K562 (cell line): ENCODE measurements at regions not wholly inside any gene's neighbourhood (a gene's known extent, or its start where the extent isn't known, plus 50 kb on each side); places are given as distances from the start of the nearest gene placed in this dataset.
A peak's percentile ranks its signal among the peaks of the same experiment; 100 is the strongest.

Experiments
- CTCF ChIP-seq, 3 experiments: IDR thresholded peaks in 2 of 3; conservative IDR thresholded peaks in 1 of 3; 2 replicates each; pipeline ENCODE4 v1.5.1; 2011 to 2012; ENCODE audit warnings: low read length in 3 of 3, mild to moderate bottlenecking in 3 of 3, control low read depth in 2 of 3, improper control_type of control experiment in 1 of 3, inconsistent platforms in 1 of 3, low read depth in 1 of 3, mixed read lengths in 1 of 3, moderate library complexity in 1 of 3; ENCODE audit not compliant: insufficient read depth in 2 of 3
- ESRRA ChIP-seq: fragments of 450-650 bp; IDR thresholded peaks from 2 replicates; pipeline ENCODE4 v1.6.1; 2014; ENCODE audit warnings: low read depth, mild to moderate bottlenecking, moderate library complexity, borderline replicate concordance
- EZH2 ChIP-seq: IDR thresholded peaks from 2 replicates; pipeline ENCODE4 v1.6.1; 2012; ENCODE audit warnings: low read depth, mild to moderate bottlenecking, inconsistent platforms, low read length, borderline replicate concordance
- GABPA ChIP-seq: fragments of 200-800 bp; sonication (Bioruptor generic); conservative IDR thresholded peaks from 2 replicates; pipeline ENCODE4 v1.6.1; 2016; ENCODE audit warnings: low read depth, missing genetic modification characterization, missing compliant biosample characterization
- NR0B1 ChIP-seq: fragments of 450-650 bp; IDR thresholded peaks from one replicate; pipeline ENCODE4 v1.6.1; 2018; ENCODE audit warnings: mild to moderate bottlenecking, moderate library complexity; ENCODE audit not compliant: partially characterized antibody
- POLR2AphosphoS2 ChIP-seq: IDR thresholded peaks from 2 replicates; pipeline ENCODE4 v1.6.1; 2012; ENCODE audit warnings: low read length, improper control_type of control experiment
- RAD21 ChIP-seq, 2 experiments: fragments of 250-450 bp in 1 of 2; fragments of 450-650 bp in 1 of 2; sonication (Bioruptor Pico) in 1 of 2; formaldehyde crosslinking in 1 of 2; IDR thresholded peaks in 1 of 2; conservative IDR thresholded peaks in 1 of 2; 2 replicates each; pipeline versions ENCODE4 v1.4.0 to v1.8.0; 2020 to 2022; ENCODE audit warnings: mild to moderate bottlenecking in 2 of 2, moderate library complexity in 1 of 2
- RBFOX2 ChIP-seq: fragments of 200-400 bp; formaldehyde crosslinking; IDR thresholded peaks from 2 replicates; pipeline ENCODE4 v1.6.1; 2017; ENCODE audit warnings: low read depth, mild to moderate bottlenecking, low read length, moderate library complexity
- RBM34 ChIP-seq: fragments of 200-400 bp; formaldehyde crosslinking; IDR thresholded peaks from 2 replicates; pipeline ENCODE4 v1.6.1; 2018; ENCODE audit warnings: low read length, borderline replicate concordance; ENCODE audit not compliant: insufficient read depth
- SIX5 ChIP-seq, 2 experiments: IDR thresholded peaks; 2 replicates each; pipeline ENCODE4 v1.6.1; 2011; ENCODE audit warnings: low read length in 2 of 2, borderline replicate concordance in 1 of 2, low read depth in 1 of 2, mild to moderate bottlenecking in 1 of 2, moderate library complexity in 1 of 2; ENCODE audit not compliant: insufficient read depth in 1 of 2
- YY1 ChIP-seq, 3 experiments: IDR thresholded peaks; 2 replicates each; pipeline ENCODE4 v1.6.1; 2011; ENCODE audit warnings: low read length in 2 of 3, mild to moderate bottlenecking in 2 of 3, moderate library complexity in 2 of 3, borderline replicate concordance in 1 of 3, control low read depth in 1 of 3, low read depth in 1 of 3; ENCODE audit not compliant: insufficient read depth in 3 of 3, insufficient replicate concordance in 2 of 3, control insufficient read depth in 1 of 3, insufficient read length in 1 of 3; ENCODE audit errors: extremely low read depth in 1 of 3

- TF ChIP-seq RBFOX2 (no peak), CTCF (IDR thresholded peaks at IDR 0.05 in 2 of 3, conservative IDR thresholded peaks at IDR 0.05 in 1 of 3; ENCODE audit: insufficient read depth in 2 of 3, low read depth in 1 of 3, low read length in 3 of 3) (peak; percentile 62 to 73 (median 64)), GABPA (tag) (no peak), RAD21 (CRISPR knock-in tag; conservative IDR thresholded peaks at IDR 0.05 in 1 of 2, IDR thresholded peaks at IDR 0.05 in 1 of 2) (peak in 1 of 2 experiments; percentile 43; a peak in 1 of 4 replicates), ESRRA (no peak), YY1 (IDR thresholded peaks at IDR 0.05; ENCODE audit: borderline replicate concordance in 1 of 3, control insufficient read depth in 1 of 3, extremely low read depth in 1 of 3, insufficient read depth in 3 of 3, insufficient read length in 1 of 3, insufficient replicate concordance in 2 of 3, low read depth in 1 of 3, low read length in 2 of 3) (no peak), RBM34 (no peak), SIX5 (IDR thresholded peaks at IDR 0.05; ENCODE audit: borderline replicate concordance in 1 of 2, insufficient read depth in 1 of 2, low read depth in 1 of 2, low read length in 2 of 2) (no peak), NR0B1 (no peak), POLR2AphosphoS2 (no peak), EZH2 (no peak)
These were observed 481.0 kb downstream of the TNS3 start for GRCh38 chr7:47100817-47101435.
